ENCODE measurements at regions not wholly inside any gene's neighbourhood (a gene's known extent, or its start where the extent isn't known, plus 50 kb on each side); places are given as distances from the start of the nearest gene placed in this dataset.

- H3K27me3 ChIP-seq (ENCODE audit: control insufficient read depth, insufficient read depth, low read length, poor library complexity, severe bottlenecking), result peaks cover 26% of the 10 kb centered on the region
- no peak overlapping the region for H3K27ac Mint-ChIP-seq
- 81 to 87% methylated on average over 14 to 17 of the region's 17 CpGs for WGBS, 2 experiments (ENCODE audit: insufficient coverage in 1 of 2, insufficient read length in 1 of 2)
- no peaks in the 10 kb centered on the region for H3K36me3 Mint-ChIP-seq (ENCODE audit: low read depth)
- H3K4me3 ChIP-seq (ENCODE audit: low read length), result no peak overlapping the region
- H3K9ac ChIP-seq (ENCODE audit: extremely low read depth, low read length, poor library complexity, severe bottlenecking), result no peak overlapping the region
- TF ChIP-seq CTCF (conservative IDR thresholded peaks at IDR 0.05), result no peak
- H3K4me3 Mint-ChIP-seq, result no peak overlapping the region
- DNase-seq, result peak; percentile 42
- H3K36me3 ChIP-seq (ENCODE audit: control insufficient read depth, insufficient read depth, low read length), result no peaks in the 10 kb centered on the region
- no peak overlapping the region for H3K27ac ChIP-seq (ENCODE audit: low read depth, low read length)
- no peaks in the 10 kb centered on the region for H3K9me3 Mint-ChIP-seq
- no peaks in the 10 kb centered on the region for H3K4me1 ChIP-seq (ENCODE audit: control insufficient read depth, insufficient read depth, low read length)
- H3K4me1 Mint-ChIP-seq, result peaks cover 15% of the 10 kb centered on the region
- no peaks in the 10 kb centered on the region for H3K9me3 ChIP-seq (ENCODE audit: control insufficient read depth, low read length)
- peaks cover 50% of the 10 kb centered on the region for H3K27me3 Mint-ChIP-seq (ENCODE audit: insufficient read depth)
These were observed 65.9 kb upstream of the KLHL25 start for GRCh38 chr15:85860394-85861161.

- Mint-ChIP-seq H3K4me1 (peaks cover 9% of the 10 kb centered on the region), H3K36me3 (ENCODE audit: low read depth) (no peaks in the 10 kb centered on the region), H3K27me3 (ENCODE audit: insufficient read depth) (peaks cover 33% of the 10 kb centered on the region), H3K9me3 (no peaks in the 10 kb centered on the region), H3K27ac (peak overlapping the region; percentile 37), H3K4me3 (no peak overlapping the region)
- Histone ChIP-seq H3K36me3 (ENCODE audit: control insufficient read depth, insufficient read depth, low read length) (no peaks in the 10 kb centered on the region), H3K9me3 (ENCODE audit: control insufficient read depth, low read length) (no peaks in the 10 kb centered on the region), H3K4me1 (ENCODE audit: control insufficient read depth, insufficient read depth, low read length) (no peaks in the 10 kb centered on the region), H3K27me3 (ENCODE audit: control insufficient read depth, insufficient read depth, low read length, poor library complexity, severe bottlenecking) (peaks cover 10% of the 10 kb centered on the region), H3K9ac (ENCODE audit: extremely low read depth, low read length, poor library complexity, severe bottlenecking) (no peak overlapping the region), H3K27ac (ENCODE audit: low read depth, low read length) (no peak overlapping the region), H3K4me3 (ENCODE audit: low read length) (no peak overlapping the region)
- peak; percentile 95 for TF ChIP-seq CTCF (conservative IDR thresholded peaks at IDR 0.05)
- peak; percentile 90 for DNase-seq
- WGBS, 2 experiments (ENCODE audit: insufficient coverage in 1 of 2, insufficient read length in 1 of 2), result 15 to 40% methylated on average over 2 to 6 of the region's 6 CpGs
These were observed 70.5 kb upstream of the KLHL25 start for GRCh38 chr15:85865070-85865684.

- no peak overlapping the region for H3K9ac ChIP-seq (ENCODE audit: extremely low read depth, low read length, poor library complexity, severe bottlenecking)
- Mint-ChIP-seq H3K27ac (no peak overlapping the region), H3K36me3 (ENCODE audit: low read depth) (no peaks in the 10 kb centered on the region), H3K4me3 (no peak overlapping the region), H3K9me3 (no peaks in the 10 kb centered on the region), H3K4me1 (peaks cover 9% of the 10 kb centered on the region), H3K27me3 (ENCODE audit: insufficient read depth) (peaks cover 16% of the 10 kb centered on the region)
- H3K36me3 ChIP-seq (ENCODE audit: control insufficient read depth, insufficient read depth, low read length), result no peaks in the 10 kb centered on the region
- no peaks in the 10 kb centered on the region for H3K9me3 ChIP-seq (ENCODE audit: control insufficient read depth, low read length)
- no peaks in the 10 kb centered on the region for H3K4me1 ChIP-seq (ENCODE audit: control insufficient read depth, insufficient read depth, low read length)
- H3K27ac ChIP-seq (ENCODE audit: low read depth, low read length), result no peak overlapping the region
- H3K27me3 ChIP-seq (ENCODE audit: control insufficient read depth, insufficient read depth, low read length, poor library complexity, severe bottlenecking), result peaks cover 7% of the 10 kb centered on the region
- H3K4me3 ChIP-seq (ENCODE audit: low read length), result no peak overlapping the region
- no peak for DNase-seq
- WGBS, 2 experiments (ENCODE audit: insufficient coverage in 1 of 2, insufficient read length in 1 of 2), result 81 to 89% methylated on average over 5 of the region's 5 CpGs
- TF ChIP-seq CTCF (conservative IDR thresholded peaks at IDR 0.05), result no peak
These were observed 72.5 kb upstream of the KLHL25 start for GRCh38 chr15:85867250-85867649.

Data from endodermal cell (in vitro differentiated cells).